A549 (cell line): ENCODE measurements at regions not wholly inside any gene's neighbourhood (a gene's known extent, or its start where the extent isn't known, plus 50 kb on each side); places are given as distances from the start of the nearest gene placed in this dataset.

Experiments
- ATAC-seq, 2 experiments: fragments of 200-7000 bp in 1 of 2; fragments of >200 bp in 1 of 2; cut with Nextera tagmentation in 1 of 2; cut with Tn5 transposase in 1 of 2; 3 replicates each; pipeline versions ENCODE4 v1.8.0 to v1.9.1; 2018 to 2020; ENCODE audit warnings: mild to moderate bottlenecking in 1 of 2, moderate library complexity in 1 of 2
- CTCF ChIA-PET: fragments of 300-600 bp; sonication (Branson Sonifier 250); formaldehyde crosslinking; extraction: SDS; loops from one replicate; lab custom pipeline; 2021; ENCODE audit warnings: antibody characterized with exemption, inconsistent platforms; lab: Yijun Ruan, JAX
- POLR2A ChIA-PET: fragments of 350-600 bp; formaldehyde crosslinking; extraction: SDS; loops from one replicate; lab custom pipeline; 2021; ENCODE audit warnings: antibody characterized with exemption, inconsistent platforms; lab: Yijun Ruan, JAX
- DNase-seq, 2 experiments: peaks; one replicate each; pipeline versions ENCODE4 v3.0.0 to v3.0.0-alpha.2; 2011 to 2016; ENCODE audit warnings: low read depth in 1 of 2, low spot score in 1 of 2
- FAIRE-seq: peaks from 2 replicates; lab custom pipeline; 2011; peaks lifted over from hg19 to GRCh38; lab: Jason Lieb, UNC
- H3K27ac ChIP-seq, 2 experiments: fragments of >200 bp; sonication (Bioruptor Twin); formaldehyde crosslinking; 3 replicates each; pipeline ENCODE4 v1.5.1; 2016 to 2017
- H3K4me1 ChIP-seq: fragments of >200 bp; sonication (Bioruptor Twin); formaldehyde crosslinking; 3 replicates; pipeline ENCODE4 v1.6.1; 2016
- H3K4me2 ChIP-seq: fragments of >200 bp; sonication (Bioruptor Twin); formaldehyde crosslinking; 3 replicates; pipeline ENCODE4 v1.6.1; 2016
- H3K4me3 ChIP-seq: fragments of >200 bp; sonication (Bioruptor Twin); formaldehyde crosslinking; 3 replicates; pipeline ENCODE4 v1.5.1; 2016
- H3K9me3 ChIP-seq: fragments of >200 bp; sonication (Bioruptor Twin); formaldehyde crosslinking; 3 replicates; pipeline ENCODE4 v1.6.1; 2016
- BHLHE40 ChIP-seq: IDR thresholded peaks from 2 replicates; pipeline ENCODE4 v1.6.1; 2012; ENCODE audit warnings: low read depth, low read length, inconsistent platforms
- CHD4 ChIP-seq: fragments of 200-600 bp; sonication (generic); IDR thresholded peaks from 2 replicates; pipeline ENCODE4 v1.6.1; 2016; ENCODE audit warnings: antibody characterized with exemption, mild to moderate bottlenecking, borderline replicate concordance
- EHF ChIP-seq: fragments of 250-450 bp; sonication (Bioruptor Pico); IDR thresholded peaks from 2 replicates; pipeline ENCODE4 v1.5.0; 2020; ENCODE audit warnings: mild to moderate bottlenecking
- ESRRA ChIP-seq: fragments of 150-350 bp; IDR thresholded peaks from 2 replicates; pipeline ENCODE4 v1.6.1; 2014; ENCODE audit warnings: mild to moderate bottlenecking, low read length, borderline replicate concordance
- FOSL2 ChIP-seq, 2 experiments: fragments of 450-650 bp in 1 of 2; fragments of >200 bp in 1 of 2; sonication (Bioruptor Twin) in 1 of 2; formaldehyde crosslinking; IDR thresholded peaks; 2 replicates each; pipeline versions ENCODE4 v1.5.0 to v1.6.1; 2016 to 2020; ENCODE audit warnings: mild to moderate bottlenecking in 1 of 2, moderate library complexity in 1 of 2
- FOXS1 ChIP-seq: fragments of 250-450 bp; sonication (Bioruptor Pico); IDR thresholded peaks from 2 replicates; pipeline ENCODE4 v1.5.0; 2020; ENCODE audit warnings: mild to moderate bottlenecking, moderate library complexity
- GATA3 ChIP-seq: IDR thresholded peaks from 2 replicates; pipeline ENCODE4 v1.6.1; 2012; ENCODE audit warnings: borderline replicate concordance
- HDAC2 ChIP-seq: fragments of 200-600 bp; sonication (generic); IDR thresholded peaks from 2 replicates; pipeline ENCODE4 v1.6.1; 2016
- HOXA7 ChIP-seq: fragments of 250-450 bp; sonication (Bioruptor Pico); IDR thresholded peaks from 2 replicates; pipeline ENCODE4 v1.5.0; 2020; ENCODE audit warnings: mild to moderate bottlenecking, moderate library complexity
- JUN ChIP-seq, 2 experiments: fragments of >200 bp; sonication (Bioruptor Twin); formaldehyde crosslinking; IDR thresholded peaks; 2 replicates in 1 of 2; 3 replicates in 1 of 2; pipeline ENCODE4 v1.6.1; 2016 to 2017
- KDM1A ChIP-seq: fragments of 200-600 bp; sonication (generic); IDR thresholded peaks from 2 replicates; pipeline ENCODE4 v1.6.1; 2016; ENCODE audit warnings: low read depth, mild to moderate bottlenecking
- POLR2A ChIP-seq: IDR thresholded peaks from 2 replicates; pipeline ENCODE4 v1.6.1; 2012; ENCODE audit warnings: mild to moderate bottlenecking, low read length
- POLR2AphosphoS2 ChIP-seq: conservative IDR thresholded peaks from 2 replicates; pipeline ENCODE4 v1.6.1; 2012; ENCODE audit warnings: low read length, improper control_type of control experiment, inconsistent platforms
- RAD21 ChIP-seq, 2 experiments: fragments of >200 bp in 1 of 2; sonication (Bioruptor Twin) in 1 of 2; formaldehyde crosslinking in 1 of 2; IDR thresholded peaks in 1 of 2; conservative IDR thresholded peaks in 1 of 2; 2 replicates in 1 of 2; 3 replicates in 1 of 2; pipeline ENCODE4 v1.6.1; 2012 to 2018; ENCODE audit warnings: inconsistent platforms in 1 of 2
- SMC3 ChIP-seq: fragments of >200 bp; sonication (Bioruptor Twin); formaldehyde crosslinking; IDR thresholded peaks from 3 replicates; pipeline ENCODE4 v1.6.1; 2018; ENCODE audit warnings: inconsistent platforms
- SREBF2 ChIP-seq: fragments of 450-650 bp; IDR thresholded peaks from 2 replicates; pipeline ENCODE4 v1.6.1; 2014; ENCODE audit warnings: mild to moderate bottlenecking, moderate library complexity
- ZFP36 ChIP-seq: fragments of 450-650 bp; IDR thresholded peaks from 2 replicates; pipeline ENCODE4 v1.6.1; 2014; ENCODE audit warnings: borderline replicate concordance; ENCODE audit not compliant: partially characterized antibody
- ZNF302 ChIP-seq: fragments of 250-450 bp; sonication (Bioruptor Pico); IDR thresholded peaks from 2 replicates; pipeline ENCODE4 v1.9.0; 2021; ENCODE audit warnings: inconsistent platforms, mild to moderate bottlenecking, moderate library complexity
- ZSCAN20 ChIP-seq: fragments of 250-450 bp; sonication (Bioruptor Pico); IDR thresholded peaks from 2 replicates; pipeline ENCODE4 v1.8.0; 2022; ENCODE audit warnings: mild to moderate bottlenecking, moderate library complexity
- WGBS: methylation state at CpG from one replicate; pipeline ENCODE4 v1.1.6; 2017; ENCODE audit errors: missing lambda C conversion rate; 5-methylcytosine and 5-hydroxymethylcytosine counted together
- TF ChIP-seq, protein P1 (sequence below): fragments of >200 bp; sonication (Bioruptor Twin); formaldehyde crosslinking; IDR thresholded peaks from 3 replicates; pipeline ENCODE4 v1.6.1; 2016
- TF ChIP-seq, protein P2 (sequence below): IDR thresholded peaks from 2 replicates; pipeline ENCODE4 v1.6.1; 2012
- TF ChIP-seq, protein P3 (sequence below): fragments of >200 bp; sonication (Bioruptor Twin); formaldehyde crosslinking; IDR thresholded peaks from 2 replicates; pipeline ENCODE4 v1.6.1; 2016
- TF ChIP-seq, protein P4 (sequence below): fragments of 250-450 bp; sonication (Bioruptor Pico); IDR thresholded peaks from 2 replicates; pipeline ENCODE4 v1.5.0; 2020; ENCODE audit warnings: low read depth, mild to moderate bottlenecking, moderate library complexity

DNA sequence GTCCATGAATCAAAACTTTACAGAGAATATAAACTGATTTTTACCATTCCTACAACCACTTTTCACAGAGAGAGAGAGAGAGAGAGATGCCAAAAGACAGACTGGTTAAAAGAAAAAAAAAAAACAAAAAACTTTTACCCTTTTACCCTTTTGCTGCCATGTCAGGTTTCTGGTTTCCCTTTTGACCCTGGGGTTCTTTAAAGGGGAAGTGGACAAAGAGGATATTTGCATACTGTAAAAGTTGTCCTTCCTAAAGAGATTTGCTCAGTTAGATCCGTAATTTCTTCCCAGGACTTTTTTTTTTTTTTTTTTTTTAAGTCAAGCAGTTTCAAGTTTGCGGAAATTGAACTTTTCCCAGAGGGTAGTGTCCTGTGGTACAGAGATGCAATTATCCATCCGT is 287.8 kb upstream of the RGS18 start:
- ATAC-seq (no peak), FAIRE-seq (no peak), DNase-seq (no peak)
- WGBS = 31% methylated on average over 3 of the region's 3 CpGs
- TF ChIP-seq GATA3 (no peak), FOXS1 (CRISPR knock-in tag) (no peak), POLR2AphosphoS2 (no peak), POLR2A (no peak), HOXA7 (CRISPR knock-in tag) (no peak), ZSCAN20 (CRISPR knock-in tag) (no peak)
- TF ChIP-seq, protein P1, sequence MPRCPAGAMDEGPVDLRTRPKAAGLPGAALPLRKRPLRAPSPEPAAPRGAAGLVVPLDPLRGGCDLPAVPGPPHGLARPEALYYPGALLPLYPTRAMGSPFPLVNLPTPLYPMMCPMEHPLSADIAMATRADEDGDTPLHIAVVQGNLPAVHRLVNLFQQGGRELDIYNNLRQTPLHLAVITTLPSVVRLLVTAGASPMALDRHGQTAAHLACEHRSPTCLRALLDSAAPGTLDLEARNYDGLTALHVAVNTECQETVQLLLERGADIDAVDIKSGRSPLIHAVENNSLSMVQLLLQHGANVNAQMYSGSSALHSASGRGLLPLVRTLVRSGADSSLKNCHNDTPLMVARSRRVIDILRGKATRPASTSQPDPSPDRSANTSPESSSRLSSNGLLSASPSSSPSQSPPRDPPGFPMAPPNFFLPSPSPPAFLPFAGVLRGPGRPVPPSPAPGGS = no peak
- TF ChIP-seq, protein P2, sequence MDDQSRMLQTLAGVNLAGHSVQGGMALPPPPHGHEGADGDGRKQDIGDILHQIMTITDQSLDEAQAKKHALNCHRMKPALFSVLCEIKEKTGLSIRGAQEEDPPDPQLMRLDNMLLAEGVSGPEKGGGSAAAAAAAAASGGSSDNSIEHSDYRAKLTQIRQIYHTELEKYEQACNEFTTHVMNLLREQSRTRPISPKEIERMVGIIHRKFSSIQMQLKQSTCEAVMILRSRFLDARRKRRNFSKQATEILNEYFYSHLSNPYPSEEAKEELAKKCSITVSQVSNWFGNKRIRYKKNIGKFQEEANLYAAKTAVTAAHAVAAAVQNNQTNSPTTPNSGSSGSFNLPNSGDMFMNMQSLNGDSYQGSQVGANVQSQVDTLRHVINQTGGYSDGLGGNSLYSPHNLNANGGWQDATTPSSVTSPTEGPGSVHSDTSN = no peak
- no peak overlapping the region for H3K27ac ChIP-seq
- H3K4me1 ChIP-seq = no peaks in the 10 kb centered on the region
- CTCF ChIA-PET = no interaction called here
- H3K4me2 ChIP-seq = no peak overlapping the region
- no peaks in the 10 kb centered on the region for H3K9me3 ChIP-seq
- no peak overlapping the region for H3K4me3 ChIP-seq
- POLR2A ChIA-PET = no interaction called here

DNA sequence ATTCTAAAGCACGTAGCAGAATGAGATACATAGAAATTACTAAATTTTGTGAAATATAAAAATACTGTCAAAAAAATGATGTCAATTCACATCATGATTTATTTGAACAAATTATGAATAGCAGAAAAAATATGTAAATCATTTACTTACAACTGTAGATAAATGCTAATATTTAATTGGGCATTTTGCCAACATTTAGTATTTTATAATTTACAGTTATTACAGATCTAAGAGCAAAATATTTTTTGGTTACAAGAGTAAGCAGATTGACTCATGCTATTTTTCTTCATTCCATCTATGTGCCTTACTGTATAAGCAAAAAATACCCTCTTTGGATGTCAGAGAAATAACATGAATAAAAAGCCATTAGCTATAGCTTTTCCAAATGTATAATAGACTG is 282.3 kb upstream of the RGS18 start:
- H3K27ac ChIP-seq = no peak overlapping the region
- POLR2A ChIA-PET = no interaction called here
- no peak for ATAC-seq

DNA sequence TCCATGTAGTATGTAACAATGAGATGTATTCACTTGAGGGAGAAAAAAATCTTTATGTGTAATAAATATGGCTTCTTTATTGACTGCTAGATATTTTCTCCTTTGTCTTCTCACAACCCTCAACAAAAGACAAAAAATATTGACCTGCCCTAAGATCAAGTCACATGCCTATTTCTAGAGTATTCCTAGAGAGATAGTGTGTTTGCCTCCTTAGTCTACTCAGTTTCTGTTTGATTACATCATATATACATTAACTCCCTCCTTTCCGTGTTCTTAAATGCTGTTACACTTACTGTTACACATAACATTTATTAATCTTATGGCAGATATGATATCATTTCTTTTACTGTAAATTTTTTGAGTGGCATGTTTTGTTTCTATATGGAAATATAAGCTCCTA is 281.6 kb upstream of the RGS18 start:
- ChIA-PET CTCF (no interaction called here), POLR2A (no interaction called here)
- ATAC-seq = no peak
- TF ChIP-seq BHLHE40 (no peak), KDM1A (no peak), SREBF2 (no peak), POLR2AphosphoS2 (no peak), HDAC2 (no peak), SMC3 (no peak), ESRRA (no peak), JUN (IDR thresholded peaks at IDR 0.05) (no peak), ZNF302 (CRISPR knock-in tag) (no peak)
- TF ChIP-seq, protein P3, sequence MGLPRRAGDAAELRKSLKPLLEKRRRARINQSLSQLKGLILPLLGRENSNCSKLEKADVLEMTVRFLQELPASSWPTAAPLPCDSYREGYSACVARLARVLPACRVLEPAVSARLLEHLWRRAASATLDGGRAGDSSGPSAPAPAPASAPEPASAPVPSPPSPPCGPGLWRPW = no peak
- TF ChIP-seq, protein P4, sequence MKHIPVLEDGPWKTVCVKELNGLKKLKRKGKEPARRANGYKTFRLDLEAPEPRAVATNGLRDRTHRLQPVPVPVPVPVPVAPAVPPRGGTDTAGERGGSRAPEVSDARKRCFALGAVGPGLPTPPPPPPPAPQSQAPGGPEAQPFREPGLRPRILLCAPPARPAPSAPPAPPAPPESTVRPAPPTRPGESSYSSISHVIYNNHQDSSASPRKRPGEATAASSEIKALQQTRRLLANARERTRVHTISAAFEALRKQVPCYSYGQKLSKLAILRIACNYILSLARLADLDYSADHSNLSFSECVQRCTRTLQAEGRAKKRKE (CRISPR knock-in tag) = no peak
- TF ChIP-seq, all 56 proteins: peak for 0
- Histone ChIP-seq H3K9me3 (no peaks in the 10 kb centered on the region), H3K4me3 (no peak overlapping the region), H3K4me1 (no peaks in the 10 kb centered on the region), H3K4me2 (no peak overlapping the region), H3K27ac (no peak overlapping the region)
- DNase-seq (no peak), FAIRE-seq (no peak)
- 62% methylated on average over 1 of the region's 1 CpG for WGBS

More for the DNA sequence above, 282.3 kb upstream of the RGS18 start:
- 63% methylated on average over 1 of the region's 1 CpG for WGBS
- Histone ChIP-seq H3K4me2 (no peak overlapping the region), H3K4me3 (no peak overlapping the region), H3K9me3 (no peaks in the 10 kb centered on the region)
- TF ChIP-seq, protein P1 = no peak
- no peak for TF ChIP-seq RAD21 (conservative IDR thresholded peaks at IDR 0.05 in 1 of 2, IDR thresholded peaks at IDR 0.05 in 1 of 2)
- no peak for TF ChIP-seq FOXS1 (CRISPR knock-in tag)
- no peak for TF ChIP-seq CHD4
- no peak for TF ChIP-seq EHF
- no peak for TF ChIP-seq KDM1A
- TF ChIP-seq FOSL2 (IDR thresholded peaks at IDR 0.05) = no peak
- TF ChIP-seq FOSL2 (CRISPR knock-in tag; IDR thresholded peaks at IDR 0.05) = no peak
- no peak for TF ChIP-seq ZFP36
- no peak for TF ChIP-seq ZSCAN20 (CRISPR knock-in tag)
- TF ChIP-seq, all 56 proteins: peak for 0
- no peaks in the 10 kb centered on the region for H3K4me1 ChIP-seq
- no peak for DNase-seq
- CTCF ChIA-PET = no interaction called here
- no peak for FAIRE-seq
